ENCODE measurements at regions not wholly inside any gene's neighbourhood (a gene's known extent, or its start where the extent isn't known, plus 50 kb on each side); places are given as distances from the start of the nearest gene placed in this dataset.
A peak's percentile ranks its signal among the peaks of the same experiment; 100 is the strongest.
"Not testable (repeated sequence)": the region's sequence is repeated elsewhere in the genome, so short reads cannot be mapped to it uniquely, and the experiment has no call there.

DNA sequence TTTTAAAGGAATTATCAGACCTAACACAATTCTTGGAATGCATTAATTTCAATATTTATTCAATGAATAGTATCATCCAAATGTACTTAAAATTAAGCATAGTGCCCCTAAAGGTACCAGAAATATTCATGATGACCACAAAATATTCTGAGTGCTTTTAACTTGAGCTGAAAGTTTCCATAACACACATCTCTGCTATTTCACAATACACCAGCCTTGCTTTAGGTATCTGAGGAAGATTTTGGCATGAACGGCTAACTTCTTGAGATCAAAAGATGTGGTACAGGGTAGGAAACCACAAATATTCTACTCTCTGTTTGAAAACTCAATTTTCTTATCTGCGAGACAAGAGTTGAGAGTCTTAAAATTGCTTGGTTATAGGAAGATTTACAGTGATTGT, 538.3 kb upstream of the PCDH7 start:
- TF ChIP-seq, protein P1, sequence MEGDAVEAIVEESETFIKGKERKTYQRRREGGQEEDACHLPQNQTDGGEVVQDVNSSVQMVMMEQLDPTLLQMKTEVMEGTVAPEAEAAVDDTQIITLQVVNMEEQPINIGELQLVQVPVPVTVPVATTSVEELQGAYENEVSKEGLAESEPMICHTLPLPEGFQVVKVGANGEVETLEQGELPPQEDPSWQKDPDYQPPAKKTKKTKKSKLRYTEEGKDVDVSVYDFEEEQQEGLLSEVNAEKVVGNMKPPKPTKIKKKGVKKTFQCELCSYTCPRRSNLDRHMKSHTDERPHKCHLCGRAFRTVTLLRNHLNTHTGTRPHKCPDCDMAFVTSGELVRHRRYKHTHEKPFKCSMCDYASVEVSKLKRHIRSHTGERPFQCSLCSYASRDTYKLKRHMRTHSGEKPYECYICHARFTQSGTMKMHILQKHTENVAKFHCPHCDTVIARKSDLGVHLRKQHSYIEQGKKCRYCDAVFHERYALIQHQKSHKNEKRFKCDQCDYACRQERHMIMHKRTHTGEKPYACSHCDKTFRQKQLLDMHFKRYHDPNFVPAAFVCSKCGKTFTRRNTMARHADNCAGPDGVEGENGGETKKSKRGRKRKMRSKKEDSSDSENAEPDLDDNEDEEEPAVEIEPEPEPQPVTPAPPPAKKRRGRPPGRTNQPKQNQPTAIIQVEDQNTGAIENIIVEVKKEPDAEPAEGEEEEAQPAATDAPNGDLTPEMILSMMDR (IDR thresholded peaks at IDR 0.05; ENCODE audit: low read depth, low read length, missing control alignments), result no peak

DNA sequence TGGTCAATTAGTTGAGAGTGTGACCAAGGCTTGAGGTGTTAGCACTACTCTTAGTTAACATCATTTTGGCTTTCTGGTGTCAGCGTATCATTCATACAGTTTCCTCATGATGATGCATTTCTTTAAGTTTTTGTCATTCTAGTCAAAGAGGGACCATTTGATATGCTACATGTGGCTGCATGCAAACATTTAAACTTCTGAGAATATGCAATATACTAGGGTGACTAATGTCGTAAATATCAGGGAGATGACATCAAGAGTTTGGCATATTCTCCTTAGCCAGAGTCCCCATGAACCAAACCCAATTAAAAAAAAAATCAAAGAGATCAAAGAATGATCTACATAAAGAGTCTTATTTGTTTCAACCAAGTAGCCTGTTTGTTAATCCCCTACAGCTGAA, 537.4 kb upstream of the PCDH7 start:
- in situ Hi-C loops (cut with HindIII; ENCODE audit: low sequenced_read_pairs), result no loop called here
- no peak overlapping the region for H3K4me3 ChIP-seq (ENCODE audit: low read depth, low read length)
- TF ChIP-seq, protein P1 (IDR thresholded peaks at IDR 0.05; ENCODE audit: low read depth, low read length, missing control alignments), result no peak
- no peak for DNase-seq (ENCODE audit: low read depth)

More for the DNA sequence above, 538.3 kb upstream of the PCDH7 start:
- H3K4me3 ChIP-seq (ENCODE audit: low read depth, low read length), result no peak overlapping the region
- in situ Hi-C loops (cut with HindIII; ENCODE audit: low sequenced_read_pairs), result no loop called here
- no peak for DNase-seq (ENCODE audit: low read depth)

DNA sequence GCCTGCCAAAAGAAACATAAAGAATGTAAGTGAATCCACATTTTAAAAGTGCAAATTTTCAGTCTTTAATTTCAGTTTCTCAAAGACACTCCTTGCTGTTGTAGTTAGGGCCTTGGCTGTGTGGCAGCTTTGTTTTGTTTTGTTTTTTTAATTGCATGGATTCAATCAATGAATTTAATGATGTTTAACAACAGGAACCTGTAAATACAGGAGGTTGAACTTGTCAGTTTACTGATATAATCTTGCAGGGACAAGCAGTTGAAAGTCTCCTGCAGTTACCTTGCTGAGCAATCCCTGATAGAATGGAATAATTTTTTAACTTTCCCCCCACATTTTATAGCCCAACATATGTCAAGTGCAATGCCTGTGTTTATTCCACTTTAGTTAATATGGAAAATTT, 528.3 kb upstream of the PCDH7 start:
- H3K4me3 ChIP-seq (ENCODE audit: low read depth, low read length), result no peak overlapping the region
- TF ChIP-seq, protein P1 (IDR thresholded peaks at IDR 0.05; ENCODE audit: low read depth, low read length, missing control alignments), result no peak
- in situ Hi-C loops (cut with HindIII; ENCODE audit: low sequenced_read_pairs), result no loop called here
- no peak for DNase-seq (ENCODE audit: low read depth)

DNA sequence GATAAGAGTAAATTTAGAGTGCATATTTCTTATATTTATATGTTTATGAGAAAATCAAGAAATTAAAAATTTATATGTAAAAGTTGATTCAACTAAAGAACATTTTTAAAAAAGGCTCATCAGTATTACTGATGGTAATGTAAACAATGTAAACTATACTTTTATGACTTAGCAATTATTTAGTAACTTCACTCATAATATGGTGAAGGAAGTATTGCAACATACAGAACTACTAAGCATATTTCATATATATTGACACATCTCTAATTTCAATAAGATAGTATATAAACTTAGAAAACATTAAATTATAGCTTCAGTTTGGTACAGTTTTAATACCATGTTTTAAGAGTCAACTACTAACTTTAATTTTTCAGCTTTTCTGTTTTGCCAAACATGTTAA, 512.8 kb upstream of the PCDH7 start:
- TF ChIP-seq, protein P1 (IDR thresholded peaks at IDR 0.05; ENCODE audit: low read depth, low read length, missing control alignments), result no peak
- no peak for DNase-seq (ENCODE audit: low read depth)
- no peak overlapping the region for H3K4me3 ChIP-seq (ENCODE audit: low read depth, low read length)
- in situ Hi-C loops (cut with HindIII; ENCODE audit: low sequenced_read_pairs), result no loop called here

DNA sequence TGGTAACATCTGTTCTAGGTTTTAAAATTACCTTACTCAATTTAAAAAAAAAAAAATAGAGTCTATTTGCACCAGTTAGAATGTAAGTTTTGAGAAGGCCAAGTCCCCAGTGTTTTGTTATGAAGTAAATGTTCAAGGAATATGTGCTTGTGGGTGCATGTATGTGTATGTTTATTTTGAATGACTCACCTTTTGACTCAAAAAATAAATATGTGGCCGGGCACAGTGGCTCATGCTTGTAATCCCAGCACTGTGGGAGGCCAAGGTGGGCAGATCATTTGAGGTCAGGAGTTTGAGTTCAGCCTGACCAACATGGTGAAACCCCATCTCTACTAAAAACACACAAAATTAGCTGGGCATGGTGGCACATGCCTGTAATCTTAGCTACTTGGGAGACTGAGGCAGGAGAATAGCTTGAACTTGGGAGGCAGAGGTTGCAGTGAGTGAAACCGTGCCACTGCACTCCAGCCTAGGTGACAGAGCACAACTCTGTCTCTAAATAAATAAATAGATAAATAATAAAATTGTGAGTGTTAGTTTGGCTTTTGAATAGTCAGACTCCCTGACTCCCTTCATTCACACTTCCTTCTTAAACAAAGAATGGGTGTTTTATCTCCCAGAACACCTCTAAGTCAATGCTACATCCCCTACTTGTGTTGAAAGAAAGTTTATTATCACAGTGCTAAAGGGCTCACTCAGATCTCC, 511.3 kb upstream of the PCDH7 start:
- in situ Hi-C loops (cut with HindIII; ENCODE audit: low sequenced_read_pairs), result no loop called here
- TF ChIP-seq, protein P1 (IDR thresholded peaks at IDR 0.05; ENCODE audit: low read depth, low read length, missing control alignments), result no peak
- peak; percentile 13 for DNase-seq (ENCODE audit: low read depth)
- H3K4me3 ChIP-seq (ENCODE audit: low read depth, low read length), result no peak overlapping the region

DNA sequence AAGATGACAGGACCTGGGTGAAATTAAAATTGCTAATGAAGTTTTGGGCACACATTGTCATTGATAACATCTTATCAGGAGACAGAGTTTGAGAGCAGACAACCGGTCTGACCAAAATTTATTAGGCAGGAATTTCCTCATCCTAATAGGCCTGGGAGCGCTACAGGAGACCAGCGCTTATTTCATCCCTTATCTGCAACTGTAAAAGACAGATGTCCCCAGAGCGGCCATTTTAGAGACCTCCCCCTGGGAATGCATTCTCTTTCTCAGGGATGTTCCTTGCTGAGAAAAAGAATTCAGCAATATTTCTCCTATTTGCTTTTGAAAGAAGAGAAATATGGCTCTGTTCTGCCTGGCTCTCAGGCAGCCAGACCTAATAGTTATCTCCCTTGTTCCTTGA, 504.2 kb upstream of the PCDH7 start:
- in situ Hi-C loops (cut with HindIII; ENCODE audit: low sequenced_read_pairs); H3K4me3 ChIP-seq (ENCODE audit: low read depth, low read length); DNase-seq (ENCODE audit: low read depth): not testable (repeated sequence)

DNA sequence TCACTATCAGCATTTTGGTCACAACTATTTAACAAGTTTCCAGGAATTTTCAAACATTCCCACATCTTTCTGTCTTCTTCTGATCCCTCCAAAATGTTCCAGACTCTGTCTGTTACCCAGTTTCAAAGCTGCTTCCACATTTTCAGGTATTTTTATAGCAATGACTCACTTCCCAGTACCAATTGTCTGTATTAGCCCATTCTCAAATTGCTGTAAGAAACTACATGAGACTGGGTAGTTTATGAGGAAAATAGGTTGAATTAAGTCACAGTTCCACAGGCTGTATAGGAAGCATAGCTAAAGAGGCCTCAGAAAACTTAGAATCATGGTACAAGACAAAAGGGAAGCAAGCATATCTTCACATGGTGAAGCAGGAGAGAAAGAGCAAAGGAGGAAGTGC, 475.0 kb upstream of the PCDH7 start:
- in situ Hi-C loops (cut with HindIII; ENCODE audit: low sequenced_read_pairs), result no loop called here
- H3K4me3 ChIP-seq (ENCODE audit: low read depth, low read length), result no peak overlapping the region
- DNase-seq (ENCODE audit: low read depth), result no peak
- TF ChIP-seq, protein P1 (IDR thresholded peaks at IDR 0.05; ENCODE audit: low read depth, low read length, missing control alignments), result no peak

All from astrocyte of the cerebellum (primary cell).